IMR-90 (cell line): ENCODE measurements at regions not wholly inside any gene's neighbourhood (a gene's known extent, or its start where the extent isn't known, plus 50 kb on each side); places are given as distances from the start of the nearest gene placed in this dataset.

ENCODE experiments used
- ATAC-seq: fragments of 200-7000 bp; cut with Tn5 transposase; 2 replicates; pipeline ENCODE4 v1.9.1; 2020; ENCODE audit warnings: low read depth, mild to moderate bottlenecking, moderate library complexity
- BruUV-seq: library from RNA; stranded (reverse); fragments of 400-500 nt; replicated peaks from 2 replicates; lab custom pipeline; 2021; lab: Mats Ljungman, UMichigan
- CTCF ChIA-PET: fragments of 300-600 bp; formaldehyde crosslinking; extraction: SDS; loops from one replicate; lab custom pipeline; 2021; ENCODE audit warnings: antibody characterized with exemption; lab: Yijun Ruan, JAX
- POLR2A ChIA-PET: fragments of 300-600 bp; sonication (Branson Sonifier 250); formaldehyde crosslinking; loops from one replicate; lab custom pipeline; 2022; ENCODE audit warnings: antibody characterized with exemption; ENCODE audit not compliant: unreplicated experiment; lab: Charles Lee
- DNase-seq: peaks from one replicate; pipeline ENCODE4 v3.0.0; 2013
- H2AFZ ChIP-seq: replicated peaks from 2 replicates; pipeline ENCODE3; 2013; ENCODE audit warnings: low read length, mild to moderate bottlenecking; ENCODE audit not compliant: poor library complexity
- H2AK5ac ChIP-seq: 2 replicates; pipeline ENCODE4 v1.6.1; 2013; ENCODE audit warnings: low read depth, low read length, inconsistent platforms
- H2AK9ac ChIP-seq: replicated peaks from 2 replicates; pipeline ENCODE3; 2013; ENCODE audit warnings: mild to moderate bottlenecking, low read depth, low read length, moderate library complexity; ENCODE audit not compliant: poor library complexity
- H2BK120ac ChIP-seq: 2 replicates; pipeline ENCODE4 v1.6.1; 2013; ENCODE audit warnings: low read depth, low read length, inconsistent platforms
- H2BK15ac ChIP-seq: 3 replicates; pipeline ENCODE4 v1.6.1; 2013; ENCODE audit warnings: low read depth, low read length, inconsistent platforms
- H2BK20ac ChIP-seq: 2 replicates; pipeline ENCODE4 v1.6.1; 2013; ENCODE audit warnings: low read depth, mild to moderate bottlenecking, inconsistent platforms, low read length, moderate library complexity
- H2BK5ac ChIP-seq: 2 replicates; pipeline ENCODE4 v1.6.1; 2013; ENCODE audit warnings: mild to moderate bottlenecking, low read depth, low read length, inconsistent platforms; ENCODE audit not compliant: poor library complexity, severe bottlenecking
- H3K14ac ChIP-seq: replicated peaks from 2 replicates; pipeline ENCODE4 v1.6.1; 2013; ENCODE audit warnings: low read depth, low read length, inconsistent platforms
- H3K18ac ChIP-seq: 2 replicates; pipeline ENCODE4 v1.6.1; 2013; ENCODE audit warnings: low read depth, low read length, control low read depth
- H3K23ac ChIP-seq: 2 replicates; pipeline ENCODE4 v1.6.1; 2013; ENCODE audit warnings: low read depth, low read length, inconsistent platforms
- H3K27ac ChIP-seq: 2 replicates; pipeline ENCODE4 v1.5.1; 2013; ENCODE audit warnings: mild to moderate bottlenecking, control low read depth, low read length; ENCODE audit not compliant: insufficient read depth
- H3K27me3 ChIP-seq: 2 replicates; pipeline ENCODE4 v1.6.1; 2013; ENCODE audit warnings: low read length; ENCODE audit not compliant: control insufficient read depth, insufficient read depth
- H3K36me3 ChIP-seq: 2 replicates; pipeline ENCODE4 v1.6.1; 2013; ENCODE audit warnings: low read length, mixed read lengths; ENCODE audit not compliant: control insufficient read depth, insufficient read depth
- H3K4ac ChIP-seq: 2 replicates; pipeline ENCODE4 v1.6.1; 2013; ENCODE audit warnings: low read depth, low read length, inconsistent platforms
- H3K4me1 ChIP-seq: 2 replicates; pipeline ENCODE4 v1.6.1; 2013; ENCODE audit warnings: low read length, mixed read lengths; ENCODE audit not compliant: control insufficient read depth, insufficient read depth
- H3K4me2 ChIP-seq: 2 replicates; pipeline ENCODE4 v1.6.1; 2013; ENCODE audit warnings: low read depth, mild to moderate bottlenecking, control low read depth, low read length, moderate library complexity
- H3K4me3 ChIP-seq: 2 replicates; pipeline ENCODE4 v1.5.1; 2013; ENCODE audit warnings: low read depth, mild to moderate bottlenecking, control low read depth, low read length, moderate library complexity; ENCODE audit not compliant: insufficient read depth
- H3K56ac ChIP-seq: 2 replicates; pipeline ENCODE4 v1.6.1; 2013; ENCODE audit warnings: low read length, inconsistent platforms; ENCODE audit not compliant: insufficient read depth; ENCODE audit errors: extremely low read depth
- H3K79me1 ChIP-seq, 2 experiments: 2 replicates each; pipeline ENCODE4 v1.6.1; 2013; ENCODE audit warnings: low read length in 2 of 2, inconsistent platforms in 1 of 2, low read depth in 1 of 2
- H3K9ac ChIP-seq: 2 replicates; pipeline ENCODE4 v1.6.1; 2013; ENCODE audit warnings: low read depth, low read length, control low read depth
- H3K9me1 ChIP-seq: 2 replicates; pipeline ENCODE4 v1.6.1; 2013; ENCODE audit warnings: low read length, inconsistent platforms; ENCODE audit not compliant: insufficient read depth
- H3K9me3 ChIP-seq: 2 replicates; pipeline ENCODE4 v1.6.1; 2013; ENCODE audit warnings: low read length; ENCODE audit not compliant: control insufficient read depth, insufficient read depth
- H4K20me1 ChIP-seq: 2 replicates; pipeline ENCODE4 v1.6.1; 2013; ENCODE audit warnings: low read length, inconsistent platforms; ENCODE audit not compliant: insufficient read depth
- H4K5ac ChIP-seq: 2 replicates; pipeline ENCODE4 v1.6.1; 2013; ENCODE audit warnings: mild to moderate bottlenecking, low read depth, low read length, control low read depth
- H4K8ac ChIP-seq, 2 experiments: 2 replicates each; pipeline ENCODE4 v1.6.1; 2013; ENCODE audit warnings: low read depth in 2 of 2, low read length in 2 of 2, control low read depth in 1 of 2, inconsistent platforms in 1 of 2
- H4K91ac ChIP-seq: 2 replicates; pipeline ENCODE4 v1.6.1; 2013; ENCODE audit warnings: low read depth, low read length, inconsistent platforms; ENCODE audit not compliant: insufficient read depth
- MAFK ChIP-seq: IDR thresholded peaks from 2 replicates; pipeline ENCODE4 v1.6.1; 2012; ENCODE audit warnings: low read depth, low read length, improper control_type of control experiment
- WGBS, 2 experiments: methylation state at CpG; one replicate each; pipeline versions ENCODE4 v1.1.5 to v1.1.7; 2013; ENCODE audit warnings: missing lambda C conversion rate in 2 of 2; ENCODE audit not compliant: insufficient read length in 1 of 2; ENCODE audit errors: extremely low coverage in 2 of 2; 5-methylcytosine and 5-hydroxymethylcytosine counted together
- dilution Hi-C: fragments of 300-500 bp; cut with HindIII; formaldehyde crosslinking; loops from one replicate; pipeline ENCODE4 v1.14.3; 2018; ENCODE audit warnings: low sequenced_read_pairs; ENCODE audit not compliant: unreplicated experiment
- in situ Hi-C: fragments of 300-500 bp; cut with MboI; formaldehyde crosslinking; loops from 3 replicates; pipeline ENCODE4 v1.14.3; 2019; ENCODE audit warnings: low sequenced_read_pairs, inconsistent platforms, mixed read lengths
- intact Hi-C: fragments of 100-400 bp; cut with micrococcal nuclease; formaldehyde crosslinking; loops from 2 replicates; pipeline ENCODE4 v1.10.0; 2022
- TF ChIP-seq, protein P1 (sequence below): conservative IDR thresholded peaks from 2 replicates; pipeline ENCODE4 v1.5.1; 2012; ENCODE audit warnings: mild to moderate bottlenecking, low read depth, low read length, improper control_type of control experiment

DNA sequence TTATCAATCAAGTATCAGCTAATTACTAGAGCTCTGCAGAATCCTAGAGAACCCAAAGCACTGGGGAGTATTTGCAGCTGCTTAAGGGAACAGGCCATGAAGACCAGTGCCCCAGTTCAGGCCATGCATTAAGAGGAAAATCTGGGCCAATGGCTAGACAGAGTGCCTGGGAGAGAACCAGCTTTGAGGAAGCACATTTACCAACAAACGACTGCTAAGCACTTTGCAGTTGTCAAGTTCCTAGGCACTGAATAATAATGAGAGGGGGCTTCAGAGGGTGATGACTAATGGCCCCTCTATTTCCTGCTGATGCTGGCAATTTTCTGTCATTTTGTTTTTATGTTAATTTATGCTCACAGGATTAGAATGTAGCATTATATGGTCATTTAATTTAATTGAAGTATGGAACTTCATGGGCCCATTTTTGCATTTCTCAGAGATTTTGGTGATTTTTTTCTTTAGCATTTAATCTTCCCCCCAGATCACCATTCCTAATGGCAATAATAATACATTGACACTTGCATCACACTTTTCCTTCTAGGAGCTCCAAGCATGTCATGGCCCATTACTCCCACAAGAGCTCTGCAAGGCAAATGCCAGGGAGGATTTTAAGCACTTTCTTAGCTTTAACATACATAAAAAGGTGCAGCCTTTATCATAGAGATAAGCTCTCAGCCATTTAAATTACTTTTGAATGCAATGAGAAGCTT is 147.7 kb upstream of the SPATS2L start:
- no peak overlapping the region for H3K4me2 ChIP-seq
- H4K91ac ChIP-seq = no peak overlapping the region
- no peaks in the 10 kb centered on the region; the same call in 1 of the 2 replicates for H3K9me1 ChIP-seq
- no peak overlapping the region for H2AK9ac ChIP-seq
- H3K9me3 ChIP-seq = no peaks in the 10 kb centered on the region
- no peak overlapping the region for H2BK5ac ChIP-seq
- no peak overlapping the region for H3K56ac ChIP-seq
- H3K14ac ChIP-seq = no peak overlapping the region
- peak; percentile 64 for TF ChIP-seq MAFK
- TF ChIP-seq, protein P1, sequence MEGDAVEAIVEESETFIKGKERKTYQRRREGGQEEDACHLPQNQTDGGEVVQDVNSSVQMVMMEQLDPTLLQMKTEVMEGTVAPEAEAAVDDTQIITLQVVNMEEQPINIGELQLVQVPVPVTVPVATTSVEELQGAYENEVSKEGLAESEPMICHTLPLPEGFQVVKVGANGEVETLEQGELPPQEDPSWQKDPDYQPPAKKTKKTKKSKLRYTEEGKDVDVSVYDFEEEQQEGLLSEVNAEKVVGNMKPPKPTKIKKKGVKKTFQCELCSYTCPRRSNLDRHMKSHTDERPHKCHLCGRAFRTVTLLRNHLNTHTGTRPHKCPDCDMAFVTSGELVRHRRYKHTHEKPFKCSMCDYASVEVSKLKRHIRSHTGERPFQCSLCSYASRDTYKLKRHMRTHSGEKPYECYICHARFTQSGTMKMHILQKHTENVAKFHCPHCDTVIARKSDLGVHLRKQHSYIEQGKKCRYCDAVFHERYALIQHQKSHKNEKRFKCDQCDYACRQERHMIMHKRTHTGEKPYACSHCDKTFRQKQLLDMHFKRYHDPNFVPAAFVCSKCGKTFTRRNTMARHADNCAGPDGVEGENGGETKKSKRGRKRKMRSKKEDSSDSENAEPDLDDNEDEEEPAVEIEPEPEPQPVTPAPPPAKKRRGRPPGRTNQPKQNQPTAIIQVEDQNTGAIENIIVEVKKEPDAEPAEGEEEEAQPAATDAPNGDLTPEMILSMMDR = no peak
- H3K4me3 ChIP-seq = no peak overlapping the region
- intact Hi-C loops (loop anchor here (5.0 to 10.0 kb wide), 2 partner anchors 148 to 174 kb away; partner anchors contain the start of gene SPATS2L), dilution Hi-C loops (no loop called here), in situ Hi-C loops (no loop called here)
- no peaks in the 10 kb centered on the region for H3K27me3 ChIP-seq
- ChIA-PET POLR2A (no interaction called here), CTCF (interaction anchor here (0.7 kb wide), 1 partner anchor 157 kb away, joined by 3 read pairs; no protein-coding TSS in a partner anchor)
- WGBS, 2 experiments = no CpG with 5 or more reads among the region's 1 CpG
- H3K9ac ChIP-seq = no peak overlapping the region
- ATAC-seq = peak; percentile 7
- H2BK120ac ChIP-seq = no peak overlapping the region
- no peak overlapping the region for H4K5ac ChIP-seq
- H2BK15ac ChIP-seq = no peak overlapping the region
- H3K4ac ChIP-seq = no peak overlapping the region
- no peak overlapping the region for H3K23ac ChIP-seq
- DNase-seq = no peak
- H3K36me3 ChIP-seq = no peaks in the 10 kb centered on the region
- H2AFZ ChIP-seq = no peak overlapping the region
- peaks cover 13% of the 10 kb centered on the region for H3K4me1 ChIP-seq
- H2AK5ac ChIP-seq = no peak overlapping the region
- H3K27ac ChIP-seq = no peak overlapping the region
- H3K79me1 ChIP-seq = no peaks in the 10 kb centered on the region
- no peak overlapping the region for H4K8ac ChIP-seq
- no TSS peak for BruUV-seq
- H2BK20ac ChIP-seq = no peak overlapping the region
- H4K20me1 ChIP-seq = no peaks in the 10 kb centered on the region
- H3K18ac ChIP-seq = no peak overlapping the region
